Fibroblast of lung (primary cell): ENCODE measurements at regions not wholly inside any gene's neighbourhood (a gene's known extent, or its start where the extent isn't known, plus 50 kb on each side); places are given as distances from the start of the nearest gene placed in this dataset.

Experiments used
- DNase-seq, 2 donors: peaks; one replicate each; pipeline versions ENCODE4 v3.0.0 to v3.0.0-alpha.2; 2010; ENCODE audit warnings: low read depth in 2 of 2
- H2AFZ ChIP-seq: 2 replicates; pipeline ENCODE4 v1.5.1; 2012; ENCODE audit warnings: low read length, control low read depth, inconsistent platforms
- H3K27ac ChIP-seq: 2 replicates; pipeline ENCODE4 v1.5.1; 2011; ENCODE audit warnings: low read length, control low read depth; ENCODE audit not compliant: insufficient read depth
- H3K27me3 ChIP-seq: 2 replicates; pipeline ENCODE4 v1.5.1; 2011; ENCODE audit warnings: mild to moderate bottlenecking, low read length; ENCODE audit not compliant: control insufficient read depth, insufficient read depth
- H3K36me3 ChIP-seq: 2 replicates; pipeline ENCODE4 v1.5.1; 2011; ENCODE audit warnings: low read length; ENCODE audit not compliant: control insufficient read depth, insufficient read depth
- H3K4me1 ChIP-seq: 2 replicates; pipeline ENCODE4 v1.5.1; 2011; ENCODE audit warnings: low read length; ENCODE audit not compliant: control insufficient read depth, insufficient read depth; ENCODE audit errors: extremely low read depth
- H3K4me2 ChIP-seq: 2 replicates; pipeline ENCODE4 v1.5.1; 2011; ENCODE audit warnings: low read length, control low read depth; ENCODE audit not compliant: insufficient read depth; ENCODE audit errors: extremely low read depth
- H3K4me3 ChIP-seq, 4 experiments: fragments of 200-600 bp in 1 of 4; sonication (generic) in 1 of 4; replicated peaks in 1 of 4; 2 replicates each; pipeline ENCODE4 v1.5.1; 2011 to 2016; ENCODE audit warnings: low read length in 4 of 4, low read depth in 3 of 4, mild to moderate bottlenecking in 3 of 4, control low read depth in 2 of 4, inconsistent platforms in 1 of 4, mixed read lengths in 1 of 4; ENCODE audit not compliant: insufficient read depth in 1 of 4; ENCODE audit errors: control extremely low read depth in 1 of 4
- H3K79me2 ChIP-seq: 2 replicates; pipeline ENCODE4 v1.5.1; 2012; ENCODE audit warnings: mild to moderate bottlenecking, low read length, inconsistent platforms; ENCODE audit not compliant: control insufficient read depth, insufficient read depth
- H3K9ac ChIP-seq: 2 replicates; pipeline ENCODE4 v1.5.1; 2011; ENCODE audit warnings: mild to moderate bottlenecking, low read length, control low read depth; ENCODE audit not compliant: insufficient read depth
- H3K9me3 ChIP-seq: 2 replicates; pipeline ENCODE4 v1.5.1; 2012; ENCODE audit warnings: low read depth, low read length; ENCODE audit not compliant: control insufficient read depth, insufficient read depth
- H4K20me1 ChIP-seq: 2 replicates; pipeline ENCODE4 v1.5.1; 2011; ENCODE audit warnings: low read length; ENCODE audit not compliant: control insufficient read depth, insufficient read depth; ENCODE audit errors: extremely low read depth
- CTCF ChIP-seq, 2 donors: IDR thresholded peaks in 1 of 2; conservative IDR thresholded peaks in 1 of 2; 1 replicate in 1 of 2; 2 replicates in 1 of 2; pipeline ENCODE4 v1.5.1; 2011 to 2012; ENCODE audit warnings: low read length in 2 of 2, control low read depth in 1 of 2, inconsistent platforms in 1 of 2, low read depth in 1 of 2, mild to moderate bottlenecking in 1 of 2
- EZH2 ChIP-seq: IDR thresholded peaks from 2 replicates; pipeline ENCODE4 v1.5.1; 2012; ENCODE audit warnings: low read length, control low read depth, mild to moderate bottlenecking; ENCODE audit errors: missing control alignments

- H3K4me2 ChIP-seq = no peak overlapping the region
- no peak overlapping the region for H2AFZ ChIP-seq
- no peak for TF ChIP-seq CTCF (conservative IDR thresholded peaks at IDR 0.05 in 1 of 2, IDR thresholded peaks at IDR 0.05 in 1 of 2; ENCODE audit: low read depth in 1 of 2, low read length in 2 of 2)
- TF ChIP-seq EZH2 = no peak
- peak; percentile 37 to 84 for DNase-seq
- no peaks in the 10 kb centered on the region for H4K20me1 ChIP-seq
- no peaks in the 10 kb centered on the region for H3K9me3 ChIP-seq
- H3K27ac ChIP-seq = no peak overlapping the region
- no peaks in the 10 kb centered on the region for H3K79me2 ChIP-seq
- H3K4me1 ChIP-seq = peaks cover 5% of the 10 kb centered on the region
- no peak overlapping the region for H3K9ac ChIP-seq
- no peak overlapping the region for H3K4me3 ChIP-seq
- no peaks in the 10 kb centered on the region for H3K36me3 ChIP-seq
- no peaks in the 10 kb centered on the region for H3K27me3 ChIP-seq
These were observed 66.1 kb upstream of the ADRA1B start for GRCh38 chr5:159850160-159850559.

GRCh38 chr5:159851053-159851452 is 65.2 kb upstream of the ADRA1B start:
- Histone ChIP-seq H4K20me1 (no peaks in the 10 kb centered on the region), H3K9ac (no peak overlapping the region), H2AFZ (no peak overlapping the region), H3K4me3 (no peak overlapping the region), H3K9me3 (no peaks in the 10 kb centered on the region), H3K27ac (no peak overlapping the region), H3K79me2 (no peaks in the 10 kb centered on the region), H3K36me3 (no peaks in the 10 kb centered on the region), H3K27me3 (no peaks in the 10 kb centered on the region), H3K4me2 (no peak overlapping the region), H3K4me1 (peaks cover 5% of the 10 kb centered on the region)
- peak in 1 of 2 donors; percentile 48 for DNase-seq
- no peak for TF ChIP-seq EZH2
- TF ChIP-seq CTCF (conservative IDR thresholded peaks at IDR 0.05 in 1 of 2, IDR thresholded peaks at IDR 0.05 in 1 of 2; ENCODE audit: low read depth in 1 of 2, low read length in 2 of 2) = no peak

GRCh38 chr5:159854916-159855315 is 61.4 kb upstream of the ADRA1B start:
- no peak overlapping the region for H3K4me2 ChIP-seq

More at GRCh38 chr5:159854916-159855315, 61.4 kb upstream of the ADRA1B start:
- no peaks in the 10 kb centered on the region for H3K36me3 ChIP-seq
- no peaks in the 10 kb centered on the region for H3K79me2 ChIP-seq
- no peak overlapping the region for H3K4me3 ChIP-seq
- no peaks in the 10 kb centered on the region for H4K20me1 ChIP-seq
- H3K9ac ChIP-seq = no peak overlapping the region
- H3K27ac ChIP-seq = no peak overlapping the region
- H2AFZ ChIP-seq = no peak overlapping the region
- H3K4me1 ChIP-seq = peaks cover 2% of the 10 kb centered on the region
- H3K27me3 ChIP-seq = peaks cover 2% of the 10 kb centered on the region
- DNase-seq = peak; percentile 19 to 74
- no peaks in the 10 kb centered on the region for H3K9me3 ChIP-seq
- TF ChIP-seq EZH2 = no peak
- TF ChIP-seq CTCF (conservative IDR thresholded peaks at IDR 0.05 in 1 of 2, IDR thresholded peaks at IDR 0.05 in 1 of 2; ENCODE audit: low read depth in 1 of 2, low read length in 2 of 2) = no peak
